HepG2 (cell line): ENCODE measurements at regions not wholly inside any gene's neighbourhood (a gene's known extent, or its start where the extent isn't known, plus 50 kb on each side); places are given as distances from the start of the nearest gene placed in this dataset.

Experiments used
- ATAC-seq: fragments of 200-7000 bp; cut with Tn5 transposase; 3 replicates; pipeline ENCODE4 v1.9.1; 2020; ENCODE audit warnings: mild to moderate bottlenecking, moderate library complexity
- BruUV-seq: library from RNA; stranded (reverse); fragments of 400-500 nt; replicated peaks from 2 replicates; lab custom pipeline; 2021; lab: Mats Ljungman, UMichigan
- CTCF ChIA-PET: fragments of 300-600 bp; formaldehyde crosslinking; extraction: SDS; loops from one replicate; lab custom pipeline; 2021; ENCODE audit warnings: low total read pairs, inconsistent platforms, low intra/inter-chr PET ratio; lab: Yijun Ruan, JAX
- POLR2A ChIA-PET: fragments of 350-600 bp; sonication (Branson Sonifier 250); formaldehyde crosslinking; loops from one replicate; lab custom pipeline; 2020; ENCODE audit warnings: antibody characterized with exemption, inconsistent platforms; lab: Yijun Ruan, JAX
- DNase-seq: peaks from one replicate; pipeline ENCODE4 v3.0.0-alpha.2; 2015; ENCODE audit warnings: low spot score
- FAIRE-seq: peaks from 3 replicates; lab custom pipeline; 2011; peaks lifted over from hg19 to GRCh38; lab: Jason Lieb, UNC
- H2AFZ ChIP-seq: one replicate; pipeline ENCODE4 v1.6.1; 2011; ENCODE audit warnings: low read length, inconsistent platforms
- H3K27ac ChIP-seq: fragments of 300-600 bp; 3 replicates; pipeline ENCODE4 v1.8.0; 2011; ENCODE audit warnings: mixed run types, mild to moderate bottlenecking, mixed read lengths, low read length, inconsistent platforms; ENCODE audit not compliant: insufficient read depth; ENCODE audit errors: extremely low read length
- H3K27me3 ChIP-seq, 2 experiments: fragments of 200-600 bp in 1 of 2; 2 replicates in 1 of 2; 3 replicates in 1 of 2; pipeline versions ENCODE4 v1.6.0 to v1.8.0; 2011; ENCODE audit warnings: low read length in 2 of 2, mild to moderate bottlenecking in 2 of 2, moderate library complexity in 2 of 2, inconsistent platforms in 1 of 2; ENCODE audit not compliant: insufficient read depth in 2 of 2, control insufficient read depth in 1 of 2
- H3K36me3 ChIP-seq, 2 experiments: fragments of 200-600 bp in 1 of 2; replicated peaks in 1 of 2; 2 replicates in 1 of 2; 3 replicates in 1 of 2; pipeline versions ENCODE4 v1.5.1 to v1.8.0; 2011; ENCODE audit warnings: low read length in 2 of 2, inconsistent platforms in 1 of 2; ENCODE audit not compliant: insufficient read depth in 2 of 2, control insufficient read depth in 1 of 2
- H3K4me1 ChIP-seq: 2 replicates; pipeline ENCODE4 v1.5.1; 2012; ENCODE audit warnings: low read length, inconsistent platforms; ENCODE audit not compliant: insufficient read depth
- H3K4me2 ChIP-seq: 2 replicates; pipeline ENCODE4 v1.6.0; 2011; ENCODE audit warnings: low read depth, low read length, inconsistent platforms
- H3K4me3 ChIP-seq, 3 experiments: fragments of 200-600 bp in 1 of 3; sonication (generic), shearing (Covaris generic) in 1 of 3; replicated peaks in 1 of 3; 2 replicates each; pipeline ENCODE4 v1.5.1; 2011 to 2016; ENCODE audit warnings: low read length in 3 of 3, inconsistent platforms in 2 of 3, low read depth in 2 of 3, mild to moderate bottlenecking in 2 of 3, control low read depth in 1 of 3, mixed read lengths in 1 of 3; ENCODE audit not compliant: insufficient read depth in 1 of 3
- H3K79me2 ChIP-seq: one replicate; pipeline ENCODE4 v1.6.1; 2011; ENCODE audit warnings: low read length, inconsistent platforms; ENCODE audit not compliant: insufficient read depth
- H3K9ac ChIP-seq: 2 replicates; pipeline ENCODE4 v1.6.0; 2011; ENCODE audit warnings: mild to moderate bottlenecking, low read depth, low read length, inconsistent platforms; ENCODE audit not compliant: insufficient read depth
- H3K9me3 ChIP-seq: 2 replicates; pipeline ENCODE4 v1.5.1; 2012; ENCODE audit warnings: mild to moderate bottlenecking, low read length
- H4K20me1 ChIP-seq: 2 replicates; pipeline ENCODE4 v1.6.0; 2011; ENCODE audit warnings: inconsistent platforms, mild to moderate bottlenecking, low read length, moderate library complexity; ENCODE audit not compliant: insufficient read depth
- AHR ChIP-seq: IDR thresholded peaks from 2 replicates; pipeline ENCODE4 v1.6.1; 2018; ENCODE audit warnings: missing genetic modification reagents, missing compliant biosample characterization
- ATAD3A ChIP-seq: sonication (generic); formaldehyde crosslinking; IDR thresholded peaks from 2 replicates; pipeline ENCODE4 v1.4.0; 2020; ENCODE audit warnings: missing genetic modification reagents
- DRAP1 ChIP-seq: IDR thresholded peaks from 2 replicates; pipeline ENCODE4 v1.6.1; 2016; ENCODE audit warnings: missing genetic modification reagents, missing compliant biosample characterization
- GFI1 ChIP-seq: sonication (generic); formaldehyde crosslinking; IDR thresholded peaks from 2 replicates; pipeline ENCODE4 v1.5.0; 2020; ENCODE audit warnings: missing genetic modification reagents, mild to moderate bottlenecking, borderline replicate concordance
- HES4 ChIP-seq: sonication (generic); formaldehyde crosslinking; IDR thresholded peaks from 2 replicates; pipeline ENCODE4 v1.9.0; 2021; ENCODE audit warnings: mild to moderate bottlenecking, missing genetic modification reagents, borderline replicate concordance
- TAF15 ChIP-seq: fragments of 200-400 bp; formaldehyde crosslinking; IDR thresholded peaks from one replicate; pipeline ENCODE4 v1.6.1; 2018; ENCODE audit warnings: mild to moderate bottlenecking, low read depth, low read length; ENCODE audit not compliant: poor library complexity, severe bottlenecking
- TCF7 ChIP-seq: sonication (generic); IDR thresholded peaks from 2 replicates; pipeline ENCODE4 v1.6.1; 2016; ENCODE audit warnings: antibody characterized with exemption, low read depth
- UBTF ChIP-seq: sonication (generic); formaldehyde crosslinking; IDR thresholded peaks from 2 replicates; pipeline ENCODE4 v1.4.0; 2020; ENCODE audit warnings: mild to moderate bottlenecking, missing genetic modification reagents
- ZBTB2 ChIP-seq: sonication (generic); formaldehyde crosslinking; IDR thresholded peaks from 2 replicates; pipeline ENCODE4 v1.8.0; 2022; ENCODE audit warnings: low read depth, missing genetic modification reagents
- ZBTB3 ChIP-seq: sonication (generic); formaldehyde crosslinking; IDR thresholded peaks from 2 replicates; pipeline ENCODE4 v1.4.0; 2020; ENCODE audit warnings: low read depth, mild to moderate bottlenecking, moderate library complexity, missing genetic modification reagents, borderline replicate concordance
- ZNF766 ChIP-seq: sonication (generic); formaldehyde crosslinking; IDR thresholded peaks from 2 replicates; pipeline ENCODE4 v1.5.0; 2020; ENCODE audit warnings: missing genetic modification reagents, borderline replicate concordance
- WGBS: methylation state at CpG from one replicate; pipeline ENCODE4 v1.1.6; 2017; ENCODE audit warnings: low lambda C conversion rate; 5-methylcytosine and 5-hydroxymethylcytosine counted together
- in situ Hi-C: cut with HindIII; loops from 2 replicates; pipeline ENCODE4 v1.10.0; 2017; ENCODE audit warnings: low pct_unique_long_range_greater_than_20kb; ENCODE audit not compliant: extremely low pct_ligation_motif_present
- intact Hi-C: fragments of 100-400 bp; cut with micrococcal nuclease; formaldehyde crosslinking; loops from one replicate; pipeline ENCODE4 v1.10.0; 2022; ENCODE audit not compliant: unreplicated experiment

- H2AFZ ChIP-seq, result no peak overlapping the region
- TF ChIP-seq UBTF (CRISPR knock-in tag) (no peak), ZBTB2 (CRISPR knock-in tag) (no peak), GFI1 (no peak), DRAP1 (CRISPR knock-in tag) (no peak), ZNF766 (CRISPR knock-in tag) (no peak), TCF7 (no peak), ATAD3A (CRISPR knock-in tag) (no peak), AHR (CRISPR knock-in tag) (no peak), HES4 (CRISPR knock-in tag) (no peak), TAF15 (no peak), ZBTB3 (CRISPR knock-in tag) (no peak)
- peaks cover 70% of the 10 kb centered on the region; the same call in 1 of the 2 replicates for H3K9me3 ChIP-seq
- DNase-seq (no peak), ATAC-seq (no peak), FAIRE-seq (no peak)
- ChIA-PET CTCF (no interaction called here), POLR2A (no interaction called here)
- intact Hi-C loops, result no loop called here
- BruUV-seq, result no TSS peak
- in situ Hi-C loops, result no loop called here
- no peak overlapping the region for H3K4me3 ChIP-seq
- H3K9ac ChIP-seq, result no peak overlapping the region
- 26% methylated on average over 1 of the region's 1 CpG for WGBS
- no peaks in the 10 kb centered on the region for H3K4me1 ChIP-seq
- no peak overlapping the region for H3K4me2 ChIP-seq
- H3K27ac ChIP-seq, result no peak overlapping the region
- H3K79me2 ChIP-seq, result no peaks in the 10 kb centered on the region
- H3K36me3 ChIP-seq, result no peaks in the 10 kb centered on the region
- H4K20me1 ChIP-seq, result no peaks in the 10 kb centered on the region
- H3K27me3 ChIP-seq, result no peaks in the 10 kb centered on the region
These were observed 239.4 kb upstream of the BOD1L1 start for GRCh38 chr4:13866881-13867280.
